NCI-H1930 (cell line): ENCODE measurements at regions not wholly inside any gene's neighbourhood (a gene's known extent, or its start where the extent isn't known, plus 50 kb on each side); places are given as distances from the start of the nearest gene placed in this dataset.
"Not testable (repeated sequence)": the region's sequence is repeated elsewhere in the genome, so short reads cannot be mapped to it uniquely, and the experiment has no call there.

ENCODE experiments used
- DNase-seq, 2 experiments: peaks; one replicate each; lab custom pipeline; 2025; lab: John Stamatoyannopoulos, UW

DNA sequence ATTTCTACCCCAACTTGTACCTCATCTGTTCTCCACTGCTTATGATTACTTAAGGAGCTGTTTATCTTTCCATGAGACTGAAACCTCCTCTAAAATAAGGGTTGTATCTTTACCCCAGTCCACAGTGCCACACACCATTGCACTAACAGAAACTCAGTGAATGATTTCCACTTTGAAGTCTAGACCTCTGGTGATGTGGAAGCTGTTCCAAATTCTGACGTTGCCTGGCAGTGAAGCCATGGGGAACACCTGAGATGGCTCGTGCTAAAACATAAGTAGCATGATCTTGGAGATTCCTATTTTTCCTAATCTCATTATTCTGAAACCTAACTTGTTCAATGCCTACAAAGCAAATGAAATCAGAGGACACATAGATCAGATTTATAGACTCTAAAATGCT is 583.2 kb downstream of the EBF1 start:
- no peak for DNase-seq

DNA sequence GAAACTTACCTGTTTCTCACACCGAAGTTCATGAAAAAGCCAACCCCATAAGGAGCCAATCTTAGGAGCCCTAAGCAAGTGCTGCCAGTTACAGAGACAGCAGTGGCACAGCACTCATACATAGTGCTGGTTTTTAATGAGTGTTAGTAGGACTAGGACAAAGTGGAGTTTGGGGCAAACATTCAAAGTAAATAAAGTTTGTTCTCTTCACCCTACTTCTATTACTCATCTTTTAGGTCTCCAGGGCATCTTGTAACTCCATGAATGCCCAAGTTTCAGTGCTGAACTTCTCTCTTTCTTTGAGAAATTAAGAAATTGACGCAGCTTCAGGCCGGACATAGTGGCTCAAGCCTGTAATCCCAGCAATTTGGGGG is 584.7 kb downstream of the EBF1 start:
- no peak for DNase-seq

DNA sequence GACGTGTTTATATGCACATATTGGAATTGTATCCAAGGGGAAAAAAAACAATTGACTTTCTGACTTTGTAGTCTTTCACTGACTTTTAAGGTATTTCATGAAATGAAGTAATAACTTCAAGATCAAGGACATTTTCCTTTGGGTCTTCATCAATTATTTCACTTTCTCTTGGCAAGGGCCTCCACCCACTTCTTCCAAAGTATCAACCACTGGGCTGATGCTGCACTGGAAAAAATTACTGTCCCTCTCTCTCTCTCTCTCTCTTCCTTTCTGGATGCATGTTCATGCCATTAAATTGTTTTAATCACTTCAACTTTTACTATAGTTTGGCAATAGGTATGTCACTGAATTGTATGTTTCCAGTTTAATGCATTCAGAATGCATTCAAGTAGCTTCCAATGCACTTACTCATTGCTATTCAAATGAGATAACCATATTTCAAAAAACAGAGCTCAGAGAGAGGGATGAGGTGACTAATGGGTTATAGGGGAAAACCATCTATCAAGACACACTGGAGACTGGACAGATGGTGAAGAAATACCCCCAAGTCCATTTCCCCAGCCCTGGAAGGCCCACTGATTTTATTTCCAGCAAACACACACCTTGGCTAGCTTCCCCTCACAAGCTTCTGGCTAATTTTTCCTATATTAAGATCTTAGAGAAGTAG is 585.3 kb downstream of the EBF1 start:
- DNase-seq = no peak

DNA sequence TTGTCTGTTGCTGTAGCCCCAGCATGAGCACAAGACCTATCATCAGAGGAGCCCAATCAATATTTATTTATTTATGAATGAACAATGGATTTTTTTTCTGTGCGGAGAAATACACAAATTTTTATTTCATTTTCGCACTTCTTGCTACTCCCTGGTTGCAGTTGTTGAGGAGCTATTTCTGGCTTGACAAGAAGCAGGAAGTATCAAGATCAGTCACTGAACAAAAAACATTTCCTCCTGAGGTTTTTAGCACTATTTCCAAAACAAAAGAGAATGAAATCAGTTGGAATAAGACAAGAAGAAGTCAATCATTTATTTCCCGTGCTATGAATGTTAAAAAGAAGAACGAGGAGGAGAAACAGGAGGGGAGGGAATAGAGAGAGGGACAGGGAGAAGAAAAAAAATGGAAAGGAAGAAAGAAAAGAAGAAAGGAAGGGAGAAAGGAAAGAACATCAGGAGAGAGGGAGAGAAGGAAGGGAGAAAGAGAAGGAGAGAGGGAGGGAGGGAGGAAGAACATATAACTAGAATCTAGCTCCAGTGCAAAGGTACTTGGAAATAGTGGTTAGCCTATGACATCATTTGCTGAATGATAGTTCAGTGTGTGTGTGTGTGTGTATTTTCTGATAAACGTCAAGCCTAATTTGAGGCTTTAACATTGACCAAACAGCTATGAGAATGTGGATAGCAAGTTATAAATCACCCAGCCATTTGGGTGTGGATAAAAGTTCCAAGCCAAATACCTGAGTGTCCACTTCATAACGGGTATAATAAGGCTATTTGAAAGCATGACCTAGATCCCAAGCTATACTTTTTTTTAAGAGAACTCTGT is 586.0 kb downstream of the EBF1 start:
- DNase-seq = no peak

GRCh38 chr5:158511454-158511853 is 588.3 kb downstream of the EBF1 start:
- no peak for DNase-seq

DNA sequence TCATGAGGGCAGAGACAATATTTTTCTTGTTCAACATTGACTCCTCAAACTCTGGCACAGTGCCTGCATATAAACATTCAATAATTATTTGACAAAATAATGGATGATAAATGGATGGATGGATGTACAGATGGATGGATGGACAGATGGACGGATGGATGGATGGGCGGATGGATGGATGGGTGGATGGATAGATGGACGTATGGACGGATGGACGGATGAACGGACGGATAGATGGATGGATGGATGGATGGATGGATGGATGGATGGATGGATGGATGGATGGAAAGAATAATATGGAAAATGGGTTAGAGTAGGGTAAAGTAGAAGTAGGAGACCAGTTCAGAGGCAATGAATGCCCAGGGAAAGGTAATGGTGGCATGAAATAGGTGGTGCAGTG is 589.2 kb downstream of the EBF1 start:
- DNase-seq = no peak

DNA sequence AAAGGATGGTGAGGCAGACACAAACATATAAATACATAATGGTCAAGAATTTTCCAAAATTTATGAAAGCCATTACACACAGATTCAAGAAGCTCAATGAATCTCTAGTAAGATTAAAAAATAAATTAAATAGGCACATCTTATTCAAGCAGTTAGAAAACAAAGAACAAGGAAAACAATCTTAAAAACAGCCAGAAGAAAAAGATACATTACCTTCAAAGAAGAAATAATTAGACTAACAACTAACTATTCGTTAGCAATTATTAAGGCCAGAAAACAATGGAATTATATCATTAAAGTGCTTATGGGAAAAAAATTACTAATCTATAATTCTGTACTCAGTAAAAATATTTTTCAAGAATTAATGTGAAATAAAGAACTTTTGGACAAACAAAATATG is 593.1 kb downstream of the EBF1 start:
- no peak for DNase-seq

DNA sequence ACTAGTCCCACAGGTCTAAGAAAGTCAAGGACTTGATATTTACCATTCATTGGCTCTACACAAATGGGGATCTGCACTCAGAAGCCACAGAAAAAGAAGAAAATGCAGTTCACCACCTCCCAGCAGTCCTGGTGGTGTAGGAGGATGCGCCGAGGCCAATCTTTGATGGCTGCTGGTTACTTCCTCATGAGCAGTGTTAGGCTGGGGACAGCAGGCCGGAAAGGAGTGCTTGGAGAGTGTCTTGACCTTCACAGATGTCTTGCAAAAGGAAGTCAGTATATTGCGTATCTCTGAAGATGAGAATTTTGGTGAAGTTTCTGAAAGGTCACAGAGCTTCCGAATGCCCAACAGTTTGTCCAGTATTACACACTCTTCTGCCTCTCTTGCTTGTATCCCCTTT is 597.0 kb downstream of the EBF1 start:
- DNase-seq = no peak

DNA sequence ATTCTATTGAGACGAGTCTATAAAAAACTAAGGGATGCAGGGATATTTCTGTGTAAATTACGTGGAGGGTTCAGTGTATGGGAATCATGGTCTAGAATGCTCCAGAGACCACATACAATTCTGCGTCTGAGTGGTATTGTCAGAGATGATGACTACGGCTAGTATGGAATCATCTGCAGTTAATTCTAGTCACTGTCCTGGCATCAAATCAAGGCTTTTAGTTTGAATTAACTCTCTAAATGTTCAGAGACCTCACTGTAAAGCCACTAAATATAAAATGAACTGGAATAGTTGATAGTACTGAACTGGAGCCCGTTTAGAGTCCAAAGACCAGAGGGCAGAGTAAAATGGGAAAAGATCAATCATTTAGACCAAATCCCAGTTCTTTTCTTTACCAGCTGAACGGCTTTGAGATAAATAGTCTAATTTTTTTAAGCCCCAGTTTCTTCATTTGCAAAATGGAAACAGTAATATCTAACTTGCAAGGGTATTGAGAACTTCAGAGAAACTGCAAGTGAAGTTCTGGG is 599.8 kb downstream of the EBF1 start:
- no peak for DNase-seq

DNA sequence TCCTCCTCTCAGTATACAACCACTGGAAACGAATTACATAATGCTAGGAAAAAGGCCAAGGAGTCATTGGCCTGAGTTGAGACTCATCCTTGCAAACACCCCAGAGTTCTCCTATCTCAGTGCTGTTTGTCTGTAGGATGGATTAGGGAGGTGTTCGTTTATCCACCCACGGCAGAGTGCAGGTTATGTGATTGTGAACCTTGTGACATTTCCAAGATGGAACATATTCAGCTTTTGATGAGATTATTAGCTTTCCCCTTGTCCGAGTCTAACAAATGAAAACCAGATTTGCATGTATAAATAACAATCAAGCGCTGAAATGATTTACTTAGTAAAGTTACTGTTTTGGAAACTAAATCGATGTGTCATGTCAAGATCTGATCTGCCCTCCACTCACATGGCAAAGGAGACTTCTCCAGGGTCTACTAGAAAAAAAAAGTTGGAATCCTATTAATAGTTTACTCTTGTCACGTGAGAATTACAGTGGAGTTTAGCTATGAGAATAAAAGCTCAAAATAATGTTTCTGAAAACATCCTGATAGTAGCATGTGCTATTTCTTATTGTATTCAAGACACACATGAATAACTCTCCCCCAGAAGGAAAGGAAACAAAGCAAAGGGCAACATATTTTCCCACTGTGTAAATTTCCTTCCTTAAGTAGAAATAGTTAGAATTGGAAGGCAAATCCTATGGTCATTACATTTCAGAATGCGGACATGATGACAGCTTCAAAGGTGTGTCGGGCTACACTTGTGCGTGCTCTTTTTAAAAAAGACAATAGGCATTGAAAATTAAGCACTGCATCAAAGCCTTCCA is 600.4 kb downstream of the EBF1 start:
- DNase-seq = no peak

GRCh38 chr5:158496624-158497023 is 603.1 kb downstream of the EBF1 start:
- DNase-seq = no peak

- DNase-seq = no peak
Measured at GRCh38 chr5:158494541-158494940, 605.2 kb downstream of the EBF1 start.

GRCh38 chr5:158494044-158494443 is 605.7 kb downstream of the EBF1 start:
- not testable (repeated sequence) for DNase-seq

DNA sequence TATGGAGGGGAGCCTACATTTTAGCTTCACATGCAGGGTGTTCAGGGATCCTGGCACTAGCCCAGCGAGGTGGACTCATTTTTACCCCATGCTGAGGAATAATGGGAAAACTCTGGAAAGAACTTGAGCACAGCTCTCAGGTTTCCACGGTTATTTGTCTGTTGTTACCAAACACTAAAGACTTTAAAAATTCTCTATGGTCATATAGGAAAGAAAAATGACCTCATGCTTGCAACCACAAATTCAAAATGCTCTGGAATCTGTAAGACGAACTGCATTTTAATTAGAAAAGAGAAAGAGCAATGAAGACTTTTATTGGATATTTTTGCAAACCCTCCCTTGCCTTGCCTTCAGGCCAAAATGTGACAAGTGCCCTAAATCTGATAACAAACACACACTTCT is 606.9 kb downstream of the EBF1 start:
- no peak for DNase-seq

- DNase-seq = no peak
Measured at GRCh38 chr5:158492136-158492535, 607.6 kb downstream of the EBF1 start.

GRCh38 chr5:158487664-158488063 is 612.1 kb downstream of the EBF1 start:
- DNase-seq = no peak

- no peak for DNase-seq
Measured at GRCh38 chr5:158487156-158487555, 612.6 kb downstream of the EBF1 start.

GRCh38 chr5:158486566-158486965 is 613.1 kb downstream of the EBF1 start:
- DNase-seq = no peak

DNA sequence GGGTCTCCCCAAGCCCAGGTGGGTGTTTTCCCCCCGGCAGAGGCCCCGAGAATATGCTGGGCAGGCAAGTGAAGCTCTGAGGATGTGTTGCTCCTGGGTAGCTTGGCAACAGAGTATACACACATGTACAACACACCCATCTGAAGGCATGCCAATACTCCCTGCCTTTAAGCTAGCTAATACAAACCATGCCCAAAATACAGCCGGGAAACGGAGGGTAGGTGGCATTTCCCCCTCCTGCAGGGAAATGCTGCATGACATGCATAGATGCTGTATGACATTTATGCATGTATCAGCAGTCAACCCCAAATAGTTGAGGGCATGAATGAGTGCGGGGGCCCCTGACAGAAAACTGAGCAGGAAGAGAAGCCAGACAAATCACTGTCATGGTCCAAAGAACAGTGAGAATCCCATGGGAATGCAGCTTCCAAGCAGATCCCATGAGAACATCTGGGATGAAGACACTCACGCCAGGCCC is 614.1 kb downstream of the EBF1 start:
- no peak for DNase-seq

- no peak for DNase-seq
Measured at GRCh38 chr5:158485047-158485446, 614.7 kb downstream of the EBF1 start.

GRCh38 chr5:158484150-158484549 is 615.6 kb downstream of the EBF1 start:
- no peak for DNase-seq

DNA sequence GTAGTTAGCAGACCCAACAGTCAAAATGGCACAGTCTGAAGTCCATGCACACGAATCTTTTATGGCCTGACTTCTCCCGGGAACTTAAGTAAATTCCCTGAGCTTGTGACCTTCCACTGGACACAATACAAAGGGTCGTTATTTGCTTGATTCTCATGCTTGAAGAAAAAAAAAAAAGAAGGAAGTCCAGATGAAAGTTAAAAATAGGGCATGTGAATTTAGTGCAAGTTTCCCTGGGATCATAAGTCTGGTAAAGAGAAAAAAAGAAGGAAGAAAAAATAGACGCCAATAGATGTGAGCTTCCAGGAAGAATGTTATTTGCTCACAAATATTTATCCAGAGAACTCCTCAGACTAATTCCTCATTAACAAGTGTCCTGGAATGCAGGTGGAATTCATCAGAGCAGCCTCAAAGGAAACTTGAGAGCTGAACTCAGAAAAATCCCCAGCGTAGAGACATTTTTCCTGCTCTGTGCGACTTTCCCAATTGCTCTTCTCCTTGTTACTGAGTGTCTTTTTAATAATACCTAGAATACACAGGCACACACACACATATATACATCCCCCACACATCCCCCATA is 616.3 kb downstream of the EBF1 start:
- no peak for DNase-seq
